Myocyte (in vitro differentiated cells): ENCODE measurements at regions not wholly inside any gene's neighbourhood (a gene's known extent, or its start where the extent isn't known, plus 50 kb on each side); places are given as distances from the start of the nearest gene placed in this dataset.

Experiments used
- DNase-seq: peaks from one replicate; pipeline ENCODE4 v3.0.0-alpha.2; 2012; ENCODE audit warnings: low read depth

DNA sequence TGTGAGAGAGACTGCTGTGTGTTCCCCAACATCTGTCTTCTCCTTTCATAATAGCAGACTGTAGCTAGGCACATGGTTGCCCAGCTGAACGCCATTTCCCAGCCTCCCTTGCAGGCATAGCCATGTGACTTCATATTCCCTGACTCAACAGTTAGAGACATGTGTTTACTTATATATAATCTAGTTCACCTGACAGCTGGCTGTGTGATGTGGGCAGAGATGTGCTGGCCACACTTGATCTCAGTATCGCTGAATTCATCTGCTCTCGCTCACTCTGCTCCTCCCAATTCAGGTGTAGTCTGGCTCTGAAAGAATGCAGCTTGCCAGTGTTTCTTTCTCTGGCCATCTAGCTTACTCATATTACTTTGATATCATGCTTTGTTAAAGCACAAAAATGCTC lies 52.3 kb upstream of the SEC11C start:
- DNase-seq, result no peak
